ENCODE measurements at regions not wholly inside any gene's neighbourhood (a gene's known extent, or its start where the extent isn't known, plus 50 kb on each side); places are given as distances from the start of the nearest gene placed in this dataset.

GRCh38 chr2:66034467-66034866 lies 400.5 kb upstream of the MEIS1 start:
- H3K4me3 ChIP-seq (ENCODE audit: low read depth, low read length), result no peak overlapping the region
- DNase-seq (ENCODE audit: low read depth), result no peak
- no peak for TF ChIP-seq MAX (IDR thresholded peaks at IDR 0.05; ENCODE audit: low read depth, low read length)
- no peak for TF ChIP-seq POLR2A (IDR thresholded peaks at IDR 0.05; ENCODE audit: extremely low read depth, insufficient read length)
- no peak for TF ChIP-seq MYC (IDR thresholded peaks at IDR 0.05; ENCODE audit: low read depth, low read length)
- TF ChIP-seq, protein P1, sequence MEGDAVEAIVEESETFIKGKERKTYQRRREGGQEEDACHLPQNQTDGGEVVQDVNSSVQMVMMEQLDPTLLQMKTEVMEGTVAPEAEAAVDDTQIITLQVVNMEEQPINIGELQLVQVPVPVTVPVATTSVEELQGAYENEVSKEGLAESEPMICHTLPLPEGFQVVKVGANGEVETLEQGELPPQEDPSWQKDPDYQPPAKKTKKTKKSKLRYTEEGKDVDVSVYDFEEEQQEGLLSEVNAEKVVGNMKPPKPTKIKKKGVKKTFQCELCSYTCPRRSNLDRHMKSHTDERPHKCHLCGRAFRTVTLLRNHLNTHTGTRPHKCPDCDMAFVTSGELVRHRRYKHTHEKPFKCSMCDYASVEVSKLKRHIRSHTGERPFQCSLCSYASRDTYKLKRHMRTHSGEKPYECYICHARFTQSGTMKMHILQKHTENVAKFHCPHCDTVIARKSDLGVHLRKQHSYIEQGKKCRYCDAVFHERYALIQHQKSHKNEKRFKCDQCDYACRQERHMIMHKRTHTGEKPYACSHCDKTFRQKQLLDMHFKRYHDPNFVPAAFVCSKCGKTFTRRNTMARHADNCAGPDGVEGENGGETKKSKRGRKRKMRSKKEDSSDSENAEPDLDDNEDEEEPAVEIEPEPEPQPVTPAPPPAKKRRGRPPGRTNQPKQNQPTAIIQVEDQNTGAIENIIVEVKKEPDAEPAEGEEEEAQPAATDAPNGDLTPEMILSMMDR (IDR thresholded peaks at IDR 0.05; ENCODE audit: low read depth, low read length), result no peak

DNA sequence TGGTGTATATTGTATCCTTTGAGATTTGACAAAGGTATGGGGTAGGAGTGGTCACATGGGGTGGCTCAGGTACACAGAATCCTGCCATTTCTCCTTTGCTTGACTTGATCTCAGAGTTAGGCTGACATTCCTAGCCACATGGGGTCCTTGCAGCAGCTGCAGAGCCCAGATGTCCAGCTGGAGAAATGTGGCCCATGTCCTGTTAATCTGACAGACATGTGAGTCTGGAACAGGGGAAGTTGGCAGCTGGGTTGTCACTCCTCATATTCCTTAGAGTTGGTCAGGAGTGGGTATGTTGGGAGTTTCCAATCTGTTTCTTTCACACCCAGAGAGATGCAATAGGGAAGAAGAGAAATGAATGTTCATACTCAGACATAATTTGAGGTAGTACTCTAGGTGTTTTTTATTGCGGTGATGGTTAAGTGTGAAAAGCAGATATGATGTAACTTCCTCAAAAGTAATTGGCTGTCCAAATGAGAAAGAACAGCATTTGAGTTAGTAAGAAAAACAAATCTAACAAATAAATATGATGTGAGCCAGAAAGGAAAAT lies 402.6 kb upstream of the MEIS1 start:
- DNase-seq (ENCODE audit: low read depth), result no peak
- no peak for TF ChIP-seq POLR2A (IDR thresholded peaks at IDR 0.05; ENCODE audit: extremely low read depth, insufficient read length)
- TF ChIP-seq MYC (IDR thresholded peaks at IDR 0.05; ENCODE audit: low read depth, low read length), result no peak
- no peak for TF ChIP-seq MAX (IDR thresholded peaks at IDR 0.05; ENCODE audit: low read depth, low read length)
- TF ChIP-seq, protein P1 (IDR thresholded peaks at IDR 0.05; ENCODE audit: low read depth, low read length), result no peak
- H3K4me3 ChIP-seq (ENCODE audit: low read depth, low read length), result no peak overlapping the region

DNA sequence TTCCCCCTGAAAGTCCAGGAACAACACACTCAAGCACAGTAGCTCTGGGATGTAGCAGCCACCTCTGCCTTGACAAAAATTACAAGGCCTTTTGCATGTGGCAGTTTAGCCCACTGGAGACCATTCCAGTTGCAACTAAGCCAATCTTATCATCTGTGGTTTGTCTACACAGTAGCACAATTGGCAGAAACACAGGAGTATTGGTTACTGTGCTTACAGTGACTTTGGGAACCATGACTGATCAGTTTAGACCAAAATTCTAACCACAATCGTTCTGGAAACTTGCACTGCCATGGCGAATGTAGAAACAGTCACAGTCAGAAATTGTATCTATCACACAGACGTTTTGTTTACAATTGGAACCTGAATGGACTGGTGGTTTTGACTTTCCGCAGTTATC lies 403.7 kb upstream of the MEIS1 start:
- no peak overlapping the region for H3K4me3 ChIP-seq (ENCODE audit: low read depth, low read length)
- TF ChIP-seq POLR2A (IDR thresholded peaks at IDR 0.05; ENCODE audit: extremely low read depth, insufficient read length), result no peak
- TF ChIP-seq MAX (IDR thresholded peaks at IDR 0.05; ENCODE audit: low read depth, low read length), result no peak
- no peak for TF ChIP-seq MYC (IDR thresholded peaks at IDR 0.05; ENCODE audit: low read depth, low read length)
- TF ChIP-seq, protein P1 (IDR thresholded peaks at IDR 0.05; ENCODE audit: low read depth, low read length), result no peak
- no peak for DNase-seq (ENCODE audit: low read depth)

GRCh38 chr2:66030553-66030952 lies 404.4 kb upstream of the MEIS1 start:
- no peak overlapping the region for H3K4me3 ChIP-seq (ENCODE audit: low read depth, low read length)
- no peak for TF ChIP-seq MAX (IDR thresholded peaks at IDR 0.05; ENCODE audit: low read depth, low read length)
- TF ChIP-seq, protein P1 (IDR thresholded peaks at IDR 0.05; ENCODE audit: low read depth, low read length), result no peak
- no peak for DNase-seq (ENCODE audit: low read depth)

GRCh38 chr2:66024391-66024790 lies 410.5 kb upstream of the MEIS1 start:
- H3K4me3 ChIP-seq (ENCODE audit: low read depth, low read length), result no peak overlapping the region
- no peak for DNase-seq (ENCODE audit: low read depth)
- TF ChIP-seq, protein P1 (IDR thresholded peaks at IDR 0.05; ENCODE audit: low read depth, low read length), result no peak
- TF ChIP-seq MAX (IDR thresholded peaks at IDR 0.05; ENCODE audit: low read depth, low read length) (no peak), POLR2A (IDR thresholded peaks at IDR 0.05; ENCODE audit: extremely low read depth, insufficient read length) (no peak), MYC (IDR thresholded peaks at IDR 0.05; ENCODE audit: low read depth, low read length) (no peak)

DNA sequence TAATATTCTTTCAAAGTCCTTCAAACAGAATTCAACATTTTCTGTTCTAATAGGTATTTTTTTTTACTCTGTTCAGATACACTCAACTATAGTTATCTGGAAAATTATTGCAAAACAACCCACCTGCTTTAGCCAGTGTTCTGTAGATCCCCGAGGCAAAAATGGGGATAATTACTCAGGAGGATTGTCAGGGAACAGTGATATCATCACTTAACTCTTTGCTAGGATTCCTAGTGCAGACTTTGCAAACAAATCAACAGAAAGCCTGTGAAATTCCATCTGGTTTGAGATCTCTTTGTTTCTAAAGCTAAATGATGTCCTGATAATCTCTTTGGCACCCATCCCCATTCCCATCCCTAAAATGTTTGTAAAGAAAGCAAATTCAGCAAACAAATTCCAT lies 413.6 kb upstream of the MEIS1 start:
- TF ChIP-seq POLR2A (IDR thresholded peaks at IDR 0.05; ENCODE audit: extremely low read depth, insufficient read length) (no peak), MAX (IDR thresholded peaks at IDR 0.05; ENCODE audit: low read depth, low read length) (no peak), MYC (IDR thresholded peaks at IDR 0.05; ENCODE audit: low read depth, low read length) (no peak)
- TF ChIP-seq, protein P1 (IDR thresholded peaks at IDR 0.05; ENCODE audit: low read depth, low read length), result no peak
- no peak overlapping the region for H3K4me3 ChIP-seq (ENCODE audit: low read depth, low read length)
- no peak for DNase-seq (ENCODE audit: low read depth)

Measured in NB4 (cell line).